Iris pigment epithelial cell (primary cell): ENCODE measurements at regions not wholly inside any gene's neighbourhood (a gene's known extent, or its start where the extent isn't known, plus 50 kb on each side); places are given as distances from the start of the nearest gene placed in this dataset.
"Not testable (repeated sequence)": the region's sequence is repeated elsewhere in the genome, so short reads cannot be mapped to it uniquely, and the experiment has no call there.

Experiments
- DNase-seq: peaks from one replicate; pipeline ENCODE4 v3.0.0-alpha.2; 2011; ENCODE audit warnings: low read depth

GRCh38 chr2:58769111-58769863 is 528.2 kb upstream of the FANCL start:
- DNase-seq, result no peak

- DNase-seq, result no peak
Measured at GRCh38 chr2:58768715-58769080, 527.6 kb upstream of the FANCL start.

- no peak for DNase-seq
Measured at GRCh38 chr2:58767828-58768714, 526.9 kb upstream of the FANCL start.

- no peak for DNase-seq
Measured at GRCh38 chr2:58764338-58765104, 523.4 kb upstream of the FANCL start.

GRCh38 chr2:58762176-58762781 is 521.2 kb upstream of the FANCL start:
- DNase-seq, result peak; percentile 63

GRCh38 chr2:58757971-58758370 is 516.8 kb upstream of the FANCL start:
- no peak for DNase-seq

- no peak for DNase-seq
Measured at GRCh38 chr2:58756336-58756735, 515.2 kb upstream of the FANCL start.

- not testable (repeated sequence) for DNase-seq
Measured at GRCh38 chr2:58752507-58752906, 511.4 kb upstream of the FANCL start.

- DNase-seq, result not testable (repeated sequence)
Measured at GRCh38 chr2:58751676-58752075, 510.6 kb upstream of the FANCL start.

- no peak for DNase-seq
Measured at GRCh38 chr2:58749041-58749440, 507.9 kb upstream of the FANCL start.

GRCh38 chr2:58745334-58745733 is 504.2 kb upstream of the FANCL start:
- DNase-seq, result not testable (repeated sequence)

GRCh38 chr2:58740426-58740825 is 499.3 kb upstream of the FANCL start:
- DNase-seq, result no peak

- DNase-seq, result no peak
Measured at GRCh38 chr2:58739033-58739432, 497.9 kb upstream of the FANCL start.

GRCh38 chr2:58734365-58734764 is 493.2 kb upstream of the FANCL start:
- peak; percentile 41 for DNase-seq

GRCh38 chr2:58732999-58733398 is 491.9 kb upstream of the FANCL start:
- no peak for DNase-seq

GRCh38 chr2:58731488-58731869 is 490.4 kb upstream of the FANCL start:
- no peak for DNase-seq

GRCh38 chr2:58730764-58731487 is 489.8 kb upstream of the FANCL start:
- DNase-seq, result no peak

GRCh38 chr2:58727981-58728656 is 487.0 kb upstream of the FANCL start:
- no peak for DNase-seq

GRCh38 chr2:58721912-58722591 is 480.9 kb upstream of the FANCL start:
- DNase-seq, result no peak
